ENCODE measurements at regions not wholly inside any gene's neighbourhood (a gene's known extent, or its start where the extent isn't known, plus 50 kb on each side); places are given as distances from the start of the nearest gene placed in this dataset.
"Not testable (repeated sequence)": the region's sequence is repeated elsewhere in the genome, so short reads cannot be mapped to it uniquely, and the experiment has no call there.

DNA sequence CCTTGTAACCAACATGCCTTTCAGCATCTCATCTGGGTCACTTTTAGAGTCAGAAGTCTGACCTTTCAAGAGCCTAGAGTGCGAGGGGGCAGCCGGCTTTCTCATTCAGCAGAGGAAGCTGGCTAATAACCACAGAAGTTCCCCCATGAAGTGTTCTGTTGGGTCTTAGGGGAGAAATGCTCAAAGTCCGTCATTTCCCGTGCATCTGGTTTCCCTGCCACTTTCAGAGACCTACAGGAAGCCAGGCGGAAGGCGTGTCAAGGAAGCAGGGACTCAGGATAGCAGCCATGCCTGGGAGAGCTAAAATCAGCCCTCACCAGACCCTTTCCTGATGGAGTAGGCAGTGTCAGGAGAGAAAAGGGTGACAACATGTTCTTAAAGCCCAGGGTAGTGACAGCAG lies 301.8 kb upstream of the ID2 start:
- 64% methylated on average over 6 of the region's 6 CpGs; no CpG with 5 or more reads in 1 of the 2 donors for WGBS, 2 donors (ENCODE audit: low coverage in 1 of 2)
- no peaks in the 10 kb centered on the region for H3K4me1 ChIP-seq
- H3K36me3 ChIP-seq = no peaks in the 10 kb centered on the region
- no peak for DNase-seq
- TF ChIP-seq POLR2AphosphoS5 (IDR thresholded peaks at IDR 0.05) (no peak), EP300 (IDR thresholded peaks at IDR 0.05; ENCODE audit: low read depth) (no peak), CTCF (IDR thresholded peaks at IDR 0.05) (no peak), POLR2A (IDR thresholded peaks at IDR 0.05) (no peak)
- no peaks in the 10 kb centered on the region for H3K27me3 ChIP-seq
- intact Hi-C loops (cut with DNase I; ENCODE audit: low total_unique reads) = loop anchor here (5.0 kb wide), 1 partner anchor 323 kb away; no protein-coding TSS in a partner anchor
- H3K4me3 ChIP-seq = no peak overlapping the region
- H3K9me3 ChIP-seq = no peaks in the 10 kb centered on the region
- no peak overlapping the region for H3K27ac ChIP-seq
- in situ Hi-C loops (cut with MboI; ENCODE audit: low pct_ligation_motif_present in 1 of 4, low pct_unique_long_range_greater_than_20kb in 1 of 4, low sequenced_read_pairs in 3 of 4) = no loop called here

DNA sequence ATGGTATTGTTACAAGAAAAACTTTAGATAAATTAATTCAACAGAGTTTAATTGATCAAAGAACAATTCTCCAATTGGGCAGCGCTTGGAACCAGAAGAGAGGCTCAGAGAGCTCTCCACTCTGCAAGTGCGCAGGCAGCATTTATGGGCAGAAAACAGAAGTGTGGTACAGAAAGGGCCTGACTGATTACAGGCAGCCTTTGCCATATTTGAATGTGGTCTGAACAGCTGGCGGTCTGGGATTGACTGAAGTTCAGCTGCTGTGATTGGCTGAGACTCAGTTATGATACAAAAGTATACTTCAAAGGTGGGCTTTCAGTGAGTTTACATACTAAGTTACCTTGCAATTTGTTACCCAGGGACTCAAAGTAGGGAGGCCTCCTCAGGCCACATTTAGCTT lies 301.3 kb upstream of the ID2 start:
- H3K27ac ChIP-seq = no peak overlapping the region
- in situ Hi-C loops (cut with MboI; ENCODE audit: low pct_ligation_motif_present in 1 of 4, low pct_unique_long_range_greater_than_20kb in 1 of 4, low sequenced_read_pairs in 3 of 4) = no loop called here
- no peak overlapping the region for H3K4me3 ChIP-seq

DNA sequence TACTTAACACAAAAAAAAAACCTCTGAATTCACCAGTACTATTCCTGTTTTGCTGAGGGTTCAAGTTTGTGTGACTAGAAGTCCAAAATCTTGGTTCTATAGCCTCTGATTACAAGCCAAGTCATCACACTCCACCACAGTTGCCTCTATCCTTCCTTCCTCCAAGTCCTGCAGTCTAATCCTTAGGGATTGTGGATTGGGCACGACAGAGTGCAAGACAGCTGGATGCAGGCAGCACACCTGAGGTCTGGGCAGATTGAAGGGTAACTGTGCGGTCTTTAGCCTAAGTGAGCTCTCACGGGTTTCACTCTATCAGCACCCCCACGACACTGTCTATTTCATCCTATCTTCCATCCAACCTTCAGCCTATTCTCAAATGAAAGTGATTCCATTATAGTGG lies 299.4 kb upstream of the ID2 start:
- Histone ChIP-seq H3K9me3 (no peaks in the 10 kb centered on the region), H3K4me1 (no peaks in the 10 kb centered on the region), H3K27me3 (no peaks in the 10 kb centered on the region), H3K27ac (no peak overlapping the region), H3K36me3 (no peaks in the 10 kb centered on the region), H3K4me3 (no peak overlapping the region)
- in situ Hi-C loops (cut with MboI; ENCODE audit: low pct_ligation_motif_present in 1 of 4, low pct_unique_long_range_greater_than_20kb in 1 of 4, low sequenced_read_pairs in 3 of 4) = no loop called here
- TF ChIP-seq EP300 (IDR thresholded peaks at IDR 0.05; ENCODE audit: low read depth) (no peak), POLR2AphosphoS5 (IDR thresholded peaks at IDR 0.05) (no peak), POLR2A (IDR thresholded peaks at IDR 0.05) (no peak), CTCF (IDR thresholded peaks at IDR 0.05) (no peak)
- 93% methylated on average over 4 of the region's 4 CpGs; no CpG with 5 or more reads in 1 of the 2 donors for WGBS, 2 donors (ENCODE audit: low coverage in 1 of 2)
- intact Hi-C loops (cut with DNase I; ENCODE audit: low total_unique reads) = loop anchor here (5.0 kb wide), 1 partner anchor 325 kb away; no protein-coding TSS in a partner anchor
- no peak for DNase-seq

More for the DNA sequence above, 301.3 kb upstream of the ID2 start:
- DNase-seq = no peak
- Histone ChIP-seq H3K27me3 (no peaks in the 10 kb centered on the region), H3K4me1 (no peaks in the 10 kb centered on the region), H3K9me3 (no peaks in the 10 kb centered on the region), H3K36me3 (no peaks in the 10 kb centered on the region)
- intact Hi-C loops (cut with DNase I; ENCODE audit: low total_unique reads) = loop anchor here (5.0 kb wide), 1 partner anchor 323 kb away; no protein-coding TSS in a partner anchor
- TF ChIP-seq POLR2A (IDR thresholded peaks at IDR 0.05) = no peak
- TF ChIP-seq POLR2AphosphoS5 (IDR thresholded peaks at IDR 0.05) = no peak
- TF ChIP-seq CTCF (IDR thresholded peaks at IDR 0.05) = no peak
- no peak for TF ChIP-seq EP300 (IDR thresholded peaks at IDR 0.05; ENCODE audit: low read depth)
- 48 to 94% methylated on average over 3 of the region's 3 CpGs for WGBS, 2 donors (ENCODE audit: low coverage in 1 of 2)

DNA sequence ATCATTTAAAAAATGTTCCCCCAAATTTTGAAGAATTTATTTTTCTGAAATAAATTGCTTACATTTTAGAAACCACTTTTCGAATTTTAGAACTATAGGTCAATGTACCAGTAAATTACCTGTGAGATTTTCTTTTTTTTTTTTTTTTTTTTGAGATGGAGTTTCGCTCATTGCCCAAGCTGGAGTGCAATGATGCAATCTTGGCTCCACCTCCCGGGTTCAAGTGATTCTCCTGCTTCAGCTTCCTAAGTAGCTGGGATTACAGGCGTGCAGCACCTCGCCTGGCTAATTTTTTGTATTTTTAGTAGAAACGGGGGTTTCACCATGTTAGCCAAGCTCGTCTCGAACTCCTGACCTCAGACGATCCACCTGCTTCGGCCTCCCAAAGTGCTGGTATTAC lies 295.1 kb upstream of the ID2 start:
- H3K36me3 ChIP-seq; intact Hi-C loops (cut with DNase I; ENCODE audit: low total_unique reads); H3K27me3 ChIP-seq; H3K9me3 ChIP-seq; in situ Hi-C loops (cut with MboI; ENCODE audit: low pct_ligation_motif_present in 1 of 4, low pct_unique_long_range_greater_than_20kb in 1 of 4, low sequenced_read_pairs in 3 of 4); DNase-seq; H3K4me3 ChIP-seq; H3K27ac ChIP-seq: not testable (repeated sequence)
- peaks cover 0 to 14% (median 7%) of the 10 kb centered on the region in 4 donors for H3K4me1 ChIP-seq
- WGBS, 2 donors (ENCODE audit: low coverage in 1 of 2) = 65 to 96% methylated on average over 8 to 10 of the region's 10 CpGs

- intact Hi-C loops (cut with DNase I; ENCODE audit: low total_unique reads) (no loop called here), in situ Hi-C loops (cut with MboI; ENCODE audit: low pct_ligation_motif_present in 1 of 4, low pct_unique_long_range_greater_than_20kb in 1 of 4, low sequenced_read_pairs in 3 of 4) (no loop called here)
- TF ChIP-seq POLR2A (IDR thresholded peaks at IDR 0.05) (no peak), CTCF (IDR thresholded peaks at IDR 0.05) (no peak), POLR2AphosphoS5 (IDR thresholded peaks at IDR 0.05) (no peak), EP300 (IDR thresholded peaks at IDR 0.05; ENCODE audit: low read depth) (no peak)
- Histone ChIP-seq H3K36me3 (no peaks in the 10 kb centered on the region), H3K4me1 (peaks cover 0 to 14% (median 7%) of the 10 kb centered on the region in 4 donors), H3K9me3 (no peaks in the 10 kb centered on the region), H3K27me3 (no peaks in the 10 kb centered on the region), H3K4me3 (no peak overlapping the region), H3K27ac (peak overlapping the region in 1 of 4 donors; percentile 28)
- 74 to 83% methylated on average over 1 to 2 of the region's 2 CpGs for WGBS, 2 donors (ENCODE audit: low coverage in 1 of 2)
- no peak for DNase-seq
Observed at GRCh38 chr2:8388781-8389180, 293.1 kb upstream of the ID2 start.
